ENCODE measurements at regions not wholly inside any gene's neighbourhood (a gene's known extent, or its start where the extent isn't known, plus 50 kb on each side); places are given as distances from the start of the nearest gene placed in this dataset.
A peak's percentile ranks its signal among the peaks of the same experiment; 100 is the strongest.
"Not testable (repeated sequence)": the region's sequence is repeated elsewhere in the genome, so short reads cannot be mapped to it uniquely, and the experiment has no call there.

GRCh38 chr1:146715054-146715453 lies 223.1 kb upstream of the NBPF12 start:
- not testable (repeated sequence) for DNase-seq (ENCODE audit: low spot score)

GRCh38 chr1:146710838-146711521 lies 227.1 kb upstream of the NBPF12 start:
- not testable (repeated sequence) for DNase-seq (ENCODE audit: low spot score)

DNA sequence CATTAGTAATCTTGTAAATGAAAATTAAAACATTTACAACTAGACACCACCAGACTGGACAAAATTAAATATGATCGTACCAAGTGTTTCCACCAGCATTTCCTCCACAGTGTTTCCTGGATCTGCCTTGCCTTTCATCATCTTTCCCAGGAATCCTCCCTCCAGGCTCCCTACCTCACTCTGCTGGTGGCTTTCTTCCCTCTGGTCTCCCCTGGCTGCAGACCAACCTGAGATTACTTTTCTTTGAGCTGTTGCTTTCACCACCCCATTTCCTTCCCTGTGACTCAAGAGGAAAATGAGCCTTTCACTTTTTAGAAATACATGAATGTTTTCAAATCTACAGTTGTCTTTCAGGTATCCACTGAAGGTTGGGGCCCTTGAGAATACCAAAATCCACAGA lies 228.8 kb upstream of the NBPF12 start:
- not testable (repeated sequence) for DNase-seq (ENCODE audit: low spot score)

- DNase-seq (ENCODE audit: low spot score), result not testable (repeated sequence)
These were observed 233.9 kb upstream of the NBPF12 start for GRCh38 chr1:146704162-146704724.

DNA sequence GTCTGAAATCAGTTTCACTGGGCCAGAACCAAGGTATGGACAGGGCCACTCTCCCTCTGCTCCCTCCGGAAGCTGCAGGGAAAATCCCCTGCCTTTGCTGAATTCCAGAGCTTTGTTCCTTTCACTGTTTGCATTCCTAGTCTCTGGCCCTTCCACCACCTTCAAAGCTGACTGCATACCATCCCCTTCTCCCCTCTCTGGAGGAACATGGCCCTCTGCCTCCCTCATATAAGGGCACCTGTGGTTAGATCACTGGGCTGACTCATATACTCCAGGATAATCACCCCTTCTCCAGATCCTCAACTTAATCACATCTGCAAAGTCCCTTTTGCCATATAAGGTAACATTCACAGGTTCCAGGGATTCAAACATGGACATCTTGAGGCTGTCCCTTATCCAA lies 236.8 kb upstream of the NBPF12 start:
- DNase-seq (ENCODE audit: low spot score), result not testable (repeated sequence)

DNA sequence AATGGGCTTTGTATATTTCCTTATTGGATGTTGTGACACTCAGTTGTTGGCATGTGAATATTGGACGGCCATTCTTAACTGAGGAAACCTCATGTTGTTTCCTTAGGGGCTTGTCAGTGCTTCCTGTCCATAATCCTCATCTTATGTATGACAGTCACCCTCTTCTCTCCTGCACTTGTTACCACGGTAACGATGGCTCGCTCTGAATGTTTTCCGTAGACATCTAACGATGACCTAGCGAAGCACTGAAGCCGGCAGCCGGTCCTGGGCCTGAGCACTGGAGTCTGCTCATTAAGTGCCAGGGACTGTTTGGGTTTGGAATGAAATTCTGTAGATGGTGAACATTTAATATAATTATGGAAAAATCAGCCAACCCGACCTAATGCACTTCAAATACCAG lies 242.7 kb upstream of the NBPF12 start:
- not testable (repeated sequence) for DNase-seq (ENCODE audit: low spot score)

DNA sequence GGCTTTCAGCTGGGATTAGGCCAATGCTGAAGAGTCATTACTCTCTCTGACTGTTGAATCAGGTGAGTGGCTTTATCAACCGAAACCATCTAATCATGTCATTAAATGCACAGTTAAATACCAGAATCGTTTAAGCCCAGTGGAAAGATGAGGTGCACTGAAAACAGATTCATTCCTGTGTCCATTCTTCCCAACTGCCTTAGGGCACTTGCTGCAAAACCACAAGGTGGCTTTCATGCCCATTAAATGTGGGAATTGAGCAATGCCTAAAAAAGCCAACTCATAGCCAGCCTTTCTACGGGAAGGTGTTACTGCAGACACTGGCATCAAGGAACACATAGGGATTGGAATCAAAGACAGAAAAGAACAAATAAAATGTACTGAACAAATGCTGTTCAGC lies 246.3 kb upstream of the NBPF12 start:
- not testable (repeated sequence) for DNase-seq (ENCODE audit: low spot score)

- not testable (repeated sequence) for DNase-seq (ENCODE audit: low spot score)
These were observed 249.2 kb upstream of the NBPF12 start for GRCh38 chr1:146688893-146689292.

DNA sequence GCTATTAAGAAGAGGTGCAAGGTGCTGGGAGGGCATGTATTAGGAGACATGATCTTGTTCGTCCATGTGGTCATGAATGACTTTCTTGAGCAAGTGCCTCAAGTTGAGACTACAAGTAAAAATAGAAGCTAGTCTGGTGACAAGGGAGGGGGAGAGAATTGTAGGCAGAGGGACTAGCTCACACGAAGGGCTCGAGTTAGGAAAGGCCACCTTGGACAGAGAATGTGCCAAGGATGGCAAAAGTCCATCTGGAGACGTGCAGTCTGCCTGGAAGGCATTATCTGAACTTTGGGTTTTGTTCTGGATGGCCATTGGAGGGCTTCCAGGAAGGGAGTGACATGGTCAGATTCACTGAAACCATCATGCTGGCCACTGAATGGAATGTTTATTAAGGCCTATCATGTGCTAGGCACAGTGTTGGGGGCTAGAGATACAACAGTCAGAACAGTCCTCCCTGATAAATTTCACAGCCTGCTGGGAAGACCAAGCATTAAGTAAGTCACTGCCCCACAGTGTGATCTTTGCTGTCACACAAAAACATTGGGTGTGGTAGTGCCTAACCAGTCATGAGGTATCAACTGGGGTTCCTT lies 251.3 kb upstream of the NBPF12 start:
- not testable (repeated sequence) for DNase-seq (ENCODE audit: low spot score)

- DNase-seq (ENCODE audit: low spot score), result not testable (repeated sequence)
These were observed 255.0 kb upstream of the NBPF12 start for GRCh38 chr1:146683126-146683429.

DNA sequence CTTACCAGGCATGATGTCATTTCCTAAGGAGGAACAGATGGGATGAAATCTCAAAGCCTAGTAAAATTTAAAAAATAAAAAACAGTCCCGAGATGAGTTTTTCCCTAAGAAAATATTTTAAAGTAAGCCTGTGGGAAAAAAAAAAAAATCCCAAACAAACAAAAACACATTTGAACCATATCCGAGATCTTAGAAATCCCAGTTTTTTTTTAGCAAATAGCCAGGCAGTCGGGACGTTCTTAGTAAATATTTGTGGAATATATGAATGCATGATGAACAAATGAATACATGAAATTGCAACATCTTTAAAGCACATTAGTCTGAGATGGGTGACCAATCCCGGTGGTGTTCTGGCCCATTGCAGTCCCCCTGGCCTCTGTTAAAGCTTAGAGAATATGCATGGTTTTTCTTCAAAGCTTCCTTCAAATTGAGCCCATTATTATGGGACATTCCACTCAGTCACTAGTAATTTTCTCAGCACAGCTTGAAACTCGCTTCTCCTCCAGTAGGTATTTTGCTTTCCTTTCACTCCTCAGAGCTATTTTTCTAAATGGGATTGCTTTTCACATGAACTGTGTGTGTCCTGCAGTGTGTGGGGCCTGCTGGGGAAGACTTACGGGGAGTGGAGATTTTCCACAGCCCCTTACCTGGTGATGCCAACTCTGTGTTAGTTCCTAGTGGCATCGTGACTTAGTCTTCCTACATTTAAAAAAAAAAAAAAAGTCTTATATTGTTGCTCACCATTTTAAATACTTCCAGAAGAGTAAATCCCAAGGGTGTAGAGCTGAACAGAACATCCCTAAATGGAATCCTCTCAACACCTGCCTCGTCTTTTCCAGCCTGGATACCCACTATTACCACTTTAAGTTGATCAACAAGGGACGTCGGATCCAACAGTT lies 255.6 kb upstream of the NBPF12 start:
- not testable (repeated sequence) for DNase-seq (ENCODE audit: low spot score)

- DNase-seq (ENCODE audit: low spot score), result peak; percentile 3
These were observed 264.3 kb upstream of the NBPF12 start for GRCh38 chr1:146673729-146674299.

DNA sequence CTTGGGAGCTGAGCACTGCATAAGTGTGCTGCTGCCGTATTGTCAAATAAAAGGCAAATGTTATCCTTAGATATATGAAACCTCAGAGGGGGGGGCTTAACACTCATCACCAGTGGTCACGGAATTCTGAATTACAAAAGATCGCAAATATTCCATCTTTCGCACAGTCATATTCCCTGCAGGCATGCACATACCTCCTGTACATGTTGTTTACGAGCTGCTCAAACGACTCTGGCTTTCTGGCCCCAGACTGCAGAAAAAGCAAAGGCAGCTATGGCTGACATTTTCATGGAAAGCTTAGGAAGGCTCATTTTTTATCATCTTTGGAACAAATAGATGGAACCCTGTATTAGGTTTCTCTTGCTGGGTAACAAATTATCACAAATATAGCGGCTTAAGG lies 265.5 kb upstream of the NBPF12 start:
- not testable (repeated sequence) for DNase-seq (ENCODE audit: low spot score)

DNA sequence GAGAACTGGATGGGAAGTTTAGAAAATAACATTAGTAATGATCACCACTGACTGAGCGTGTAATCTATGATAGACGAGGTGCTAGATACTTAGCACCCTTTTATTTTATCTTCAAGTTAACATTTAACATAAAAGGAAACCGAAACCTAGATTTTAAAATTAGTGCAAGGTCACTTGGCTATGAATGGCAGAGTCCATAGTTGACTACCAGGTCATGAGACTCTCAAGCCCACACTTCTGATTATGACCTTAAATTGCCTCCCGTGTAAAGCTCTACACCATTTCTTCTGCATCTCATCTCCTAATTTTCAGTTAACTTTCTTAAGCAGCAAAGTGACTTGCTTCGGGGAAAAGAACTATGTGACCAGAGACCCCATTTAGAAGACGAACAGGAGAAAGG lies 266.5 kb upstream of the NBPF12 start:
- DNase-seq (ENCODE audit: low spot score), result not testable (repeated sequence)

GRCh38 chr1:146670832-146671566 lies 267.1 kb upstream of the NBPF12 start:
- not testable (repeated sequence) for DNase-seq (ENCODE audit: low spot score)

- DNase-seq (ENCODE audit: low spot score), result not testable (repeated sequence)
These were observed 271.8 kb upstream of the NBPF12 start for GRCh38 chr1:146666275-146666674.

DNA sequence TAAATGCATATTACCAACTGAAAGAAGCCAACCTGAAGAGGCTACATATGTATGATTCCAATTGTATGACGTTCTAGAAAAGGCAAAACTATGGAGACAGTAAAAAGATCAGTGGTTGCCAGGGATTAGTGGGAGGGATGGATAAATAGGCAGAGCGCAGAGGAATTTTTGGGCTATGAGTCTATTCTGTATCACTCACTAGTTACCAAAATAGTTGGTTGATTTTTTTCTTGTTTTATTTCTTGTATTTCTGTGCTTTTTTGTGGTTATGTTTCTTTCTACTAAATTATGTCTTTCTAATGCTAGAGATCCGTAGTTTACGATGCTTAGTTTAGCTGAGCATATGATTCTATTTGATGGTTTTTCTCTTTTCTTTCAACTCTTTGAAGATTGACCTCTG lies 277.9 kb upstream of the NBPF12 start:
- not testable (repeated sequence) for DNase-seq (ENCODE audit: low spot score)

DNA sequence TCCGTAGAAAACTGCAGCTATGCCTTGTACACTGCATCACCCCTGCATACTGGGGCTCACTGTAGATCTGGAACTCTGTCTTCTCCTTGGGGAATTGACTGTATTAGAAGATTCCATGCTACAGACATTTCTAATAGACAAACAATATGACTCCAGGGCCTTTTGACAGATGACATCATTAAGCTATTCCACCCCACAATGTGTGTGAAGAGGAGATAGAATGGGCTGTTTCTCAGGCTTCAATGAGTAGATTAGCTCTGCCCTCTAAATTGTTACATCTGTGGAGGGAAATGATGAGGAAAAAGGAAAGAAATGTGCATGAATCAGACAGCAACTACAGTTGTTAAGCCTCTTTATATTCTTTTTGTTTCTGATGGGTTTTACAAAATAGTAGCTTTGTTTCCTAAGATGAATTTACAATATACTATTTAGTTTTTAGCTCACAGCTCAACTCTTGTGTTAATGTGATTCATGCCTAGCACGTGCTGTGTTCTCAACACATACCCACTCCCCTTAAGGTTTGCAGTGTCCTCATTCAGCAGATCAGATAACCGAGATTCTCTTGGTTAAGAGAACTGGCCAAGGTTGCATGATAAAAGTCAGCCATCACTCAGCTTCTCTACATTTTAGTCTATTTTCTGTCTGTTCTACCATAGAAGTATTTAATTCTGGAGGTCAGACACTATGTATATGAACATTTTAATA lies 281.6 kb upstream of the NBPF12 start:
- not testable (repeated sequence) for DNase-seq (ENCODE audit: low spot score)

GRCh38 chr1:146654763-146655162 lies 283.4 kb upstream of the NBPF12 start:
- DNase-seq (ENCODE audit: low spot score), result not testable (repeated sequence)

DNA sequence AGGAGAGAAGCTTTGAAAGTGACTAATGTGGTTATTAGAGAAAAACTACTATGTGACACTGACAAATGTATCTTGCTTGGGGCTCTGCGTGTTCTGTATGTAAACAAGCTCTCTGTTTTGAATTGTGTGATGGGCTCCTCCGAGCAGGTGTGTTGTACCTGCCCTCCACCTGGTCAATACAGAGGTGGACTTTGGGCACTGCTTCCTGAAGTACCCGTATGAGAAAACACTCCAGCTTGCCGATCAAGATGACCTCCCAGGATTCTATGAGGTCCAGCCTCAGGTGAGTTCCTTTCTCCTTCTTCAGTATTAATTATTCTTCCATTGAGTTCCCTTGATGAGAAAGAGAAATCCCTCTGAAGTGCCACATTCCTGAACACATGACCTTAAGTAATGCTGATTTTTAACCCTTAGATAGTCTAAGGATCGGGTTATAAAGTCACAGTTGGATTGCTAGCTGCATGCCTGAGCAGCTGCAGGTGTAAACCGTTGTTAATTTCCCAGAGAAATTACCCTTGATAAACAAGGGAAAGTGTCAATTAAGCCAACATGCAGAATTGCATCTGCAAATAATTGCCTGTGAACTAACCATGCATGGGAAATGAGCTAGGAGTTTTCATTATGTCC lies 292.0 kb upstream of the NBPF12 start:
- not testable (repeated sequence) for DNase-seq (ENCODE audit: low spot score)

Measured in AG20443 (cell line).